ENCODE measurements at regions not wholly inside any gene's neighbourhood (a gene's known extent, or its start where the extent isn't known, plus 50 kb on each side); places are given as distances from the start of the nearest gene placed in this dataset.
"Not testable (repeated sequence)": the region's sequence is repeated elsewhere in the genome, so short reads cannot be mapped to it uniquely, and the experiment has no call there.

GRCh38 chr3:87654184-87654583 lies 377.8 kb upstream of the POU1F1 start:
- H3K4me1 ChIP-seq = no peaks in the 10 kb centered on the region
- no peak for TF ChIP-seq EP300 (IDR thresholded peaks at IDR 0.05)
- TF ChIP-seq CTCF (IDR thresholded peaks at IDR 0.05) = no peak
- TF ChIP-seq POLR2A (IDR thresholded peaks at IDR 0.05) = no peak
- no peaks in the 10 kb centered on the region for H3K27me3 ChIP-seq
- no peak overlapping the region for H3K27ac ChIP-seq
- no peak overlapping the region for H3K4me3 ChIP-seq
- H3K36me3 ChIP-seq = no peaks in the 10 kb centered on the region
- peaks cover 0 to under 1% (median 0%) of the 10 kb centered on the region in 4 donors for H3K9me3 ChIP-seq
- WGBS, 2 donors = 95 to 98% methylated on average over 2 of the region's 2 CpGs
- no peak for DNase-seq (ENCODE audit: low spot score in 2 of 2)

GRCh38 chr3:87653138-87653537 lies 376.8 kb upstream of the POU1F1 start:
- H3K4me3 ChIP-seq; DNase-seq (ENCODE audit: low spot score in 2 of 2); H3K4me1 ChIP-seq; H3K27ac ChIP-seq; H3K36me3 ChIP-seq; H3K27me3 ChIP-seq; H3K9me3 ChIP-seq: not testable (repeated sequence)
- 67 to 80% methylated on average over 3 of the region's 3 CpGs for WGBS, 2 donors

- Histone ChIP-seq H3K9me3 (no peaks in the 10 kb centered on the region), H3K27ac (no peak overlapping the region), H3K4me3 (no peak overlapping the region), H3K4me1 (no peaks in the 10 kb centered on the region), H3K36me3 (no peaks in the 10 kb centered on the region), H3K27me3 (no peaks in the 10 kb centered on the region)
- DNase-seq (ENCODE audit: low spot score in 2 of 2) = no peak
- TF ChIP-seq POLR2A (IDR thresholded peaks at IDR 0.05) (no peak), EP300 (IDR thresholded peaks at IDR 0.05) (no peak)
- WGBS, 2 donors = 75% methylated on average over 1 of the region's 1 CpG
Observed at GRCh38 chr3:87634426-87634825, 358.0 kb upstream of the POU1F1 start.

- no peak overlapping the region for H3K4me3 ChIP-seq
Observed at GRCh38 chr3:87627316-87627715, 350.9 kb upstream of the POU1F1 start.

GRCh38 chr3:87626546-87626945 lies 350.2 kb upstream of the POU1F1 start:
- no peak overlapping the region for H3K4me3 ChIP-seq
- 84 to 93% methylated on average over 1 of the region's 1 CpG for WGBS, 2 donors
- H3K4me1 ChIP-seq = no peaks in the 10 kb centered on the region
- no peaks in the 10 kb centered on the region for H3K27me3 ChIP-seq
- DNase-seq (ENCODE audit: low spot score in 2 of 2) = no peak
- H3K27ac ChIP-seq = no peak overlapping the region
- no peak for TF ChIP-seq CTCF (IDR thresholded peaks at IDR 0.05)
- TF ChIP-seq POLR2A (IDR thresholded peaks at IDR 0.05) = no peak
- TF ChIP-seq EP300 (IDR thresholded peaks at IDR 0.05) = no peak
- peaks cover 0 to 8% (median 0%) of the 10 kb centered on the region in 4 donors for H3K9me3 ChIP-seq
- H3K36me3 ChIP-seq = no peaks in the 10 kb centered on the region

More at GRCh38 chr3:87627316-87627715, 350.9 kb upstream of the POU1F1 start:
- WGBS, 2 donors = 73 to 82% methylated on average over 4 of the region's 4 CpGs
- Histone ChIP-seq H3K27me3 (no peaks in the 10 kb centered on the region), H3K4me1 (no peaks in the 10 kb centered on the region), H3K9me3 (peaks cover 0 to 8% (median 0%) of the 10 kb centered on the region in 4 donors), H3K36me3 (no peaks in the 10 kb centered on the region), H3K27ac (no peak overlapping the region)
- no peak for DNase-seq (ENCODE audit: low spot score in 2 of 2)
- no peak for TF ChIP-seq POLR2A (IDR thresholded peaks at IDR 0.05)
- no peak for TF ChIP-seq CTCF (IDR thresholded peaks at IDR 0.05)
- no peak for TF ChIP-seq EP300 (IDR thresholded peaks at IDR 0.05)

GRCh38 chr3:87625876-87626275 lies 349.5 kb upstream of the POU1F1 start:
- DNase-seq (ENCODE audit: low spot score in 2 of 2) = no peak
- H3K9me3 ChIP-seq = peaks cover 0 to 8% (median 0%) of the 10 kb centered on the region in 4 donors
- H3K4me1 ChIP-seq = no peaks in the 10 kb centered on the region
- no peak overlapping the region for H3K4me3 ChIP-seq
- H3K36me3 ChIP-seq = no peaks in the 10 kb centered on the region
- no peaks in the 10 kb centered on the region for H3K27me3 ChIP-seq
- no peak overlapping the region for H3K27ac ChIP-seq
- TF ChIP-seq CTCF (IDR thresholded peaks at IDR 0.05) (no peak), EP300 (IDR thresholded peaks at IDR 0.05) (no peak), POLR2A (IDR thresholded peaks at IDR 0.05) (no peak)
- 84 to 95% methylated on average over 2 of the region's 2 CpGs for WGBS, 2 donors
